CD14-positive monocyte (primary cell): ENCODE measurements at regions not wholly inside any gene's neighbourhood (a gene's known extent, or its start where the extent isn't known, plus 50 kb on each side); places are given as distances from the start of the nearest gene placed in this dataset.

Source experiments
- DNase-seq, 3 donors: peaks; one replicate each; pipeline ENCODE4 v3.0.0-alpha.2; 2011 to 2022
- H2AFZ ChIP-seq: 2 replicates; pipeline ENCODE4 v1.6.0; 2012; ENCODE audit warnings: mild to moderate bottlenecking, low read depth, low read length, inconsistent platforms; ENCODE audit not compliant: insufficient read depth, poor library complexity, severe bottlenecking
- H3K27ac ChIP-seq, 2 donors: 1 replicate in 1 of 2; 2 replicates in 1 of 2; pipeline ENCODE4 v1.5.1; 2012 to 2013; ENCODE audit warnings: low read length in 2 of 2, control low read depth in 1 of 2, inconsistent platforms in 1 of 2, low read depth in 1 of 2, mild to moderate bottlenecking in 1 of 2
- H3K27me3 ChIP-seq, 2 donors: one replicate each; pipeline versions ENCODE4 v1.6.0 to v1.6.1; 2011 to 2013; ENCODE audit warnings: low read length in 2 of 2; ENCODE audit not compliant: control insufficient read depth in 2 of 2, insufficient read depth in 2 of 2
- H3K36me3 ChIP-seq, 2 donors: replicated peaks in 1 of 2; 1 replicate in 1 of 2; 2 replicates in 1 of 2; pipeline versions ENCODE4 v1.5.1 to v1.6.1; 2012 to 2013; ENCODE audit warnings: low read length in 2 of 2, control low read depth in 1 of 2, inconsistent platforms in 1 of 2, mild to moderate bottlenecking in 1 of 2; ENCODE audit not compliant: insufficient read depth in 2 of 2, control insufficient read depth in 1 of 2
- H3K4me1 ChIP-seq, 2 donors: 1 replicate in 1 of 2; 2 replicates in 1 of 2; pipeline versions ENCODE4 v1.5.1 to v1.6.1; 2012 to 2013; ENCODE audit warnings: low read length in 2 of 2, control low read depth in 1 of 2, inconsistent platforms in 1 of 2, mild to moderate bottlenecking in 1 of 2, moderate library complexity in 1 of 2; ENCODE audit not compliant: insufficient read depth in 2 of 2, control insufficient read depth in 1 of 2
- H3K4me2 ChIP-seq: replicated peaks from 2 replicates; pipeline ENCODE3; 2012; ENCODE audit warnings: low read length, moderate library complexity, mild to moderate bottlenecking; ENCODE audit not compliant: poor library complexity, severe bottlenecking; ENCODE audit errors: extremely low read depth
- H3K4me3 ChIP-seq, 3 experiments: fragments of 200-600 bp in 1 of 3; sonication (generic) in 1 of 3; replicated peaks in 1 of 3; 1 replicate in 2 of 3; 2 replicates in 1 of 3; pipeline ENCODE4 v1.5.1; 2011 to 2013; ENCODE audit warnings: low read length in 3 of 3, mild to moderate bottlenecking in 3 of 3, control low read depth in 2 of 3, low read depth in 2 of 3, inconsistent platforms in 1 of 3, moderate library complexity in 1 of 3
- H3K79me2 ChIP-seq: 2 replicates; pipeline ENCODE4 v1.6.0; 2012; ENCODE audit warnings: mild to moderate bottlenecking, control low read depth, inconsistent platforms, low read length, moderate library complexity; ENCODE audit not compliant: insufficient read depth
- H3K9ac ChIP-seq: 2 replicates; pipeline ENCODE4 v1.6.0; 2017; ENCODE audit warnings: low read length, mild to moderate bottlenecking; ENCODE audit not compliant: insufficient read depth, poor library complexity, severe bottlenecking
- H3K9me3 ChIP-seq, 2 donors: replicated peaks in 1 of 2; 1 replicate in 1 of 2; 2 replicates in 1 of 2; pipeline versions ENCODE4 v1.5.1 to v1.6.1; 2012 to 2013; ENCODE audit warnings: low read length in 2 of 2, control low read depth in 1 of 2; ENCODE audit not compliant: control insufficient read depth in 1 of 2, insufficient read depth in 1 of 2
- H4K20me1 ChIP-seq: 2 replicates; pipeline ENCODE4 v1.6.0; 2012; ENCODE audit warnings: mild to moderate bottlenecking, low read length, control low read depth, moderate library complexity; ENCODE audit not compliant: insufficient read depth
- H3K27ac Mint-ChIP-seq, 7 donors: one replicate each; pipeline ENCODE4 v1.8.0; 2020; ENCODE audit warnings: mild to moderate bottlenecking in 7 of 7, mixed read lengths in 7 of 7, moderate library complexity in 6 of 7, inconsistent platforms in 2 of 7
- H3K27me3 Mint-ChIP-seq, 3 donors: one replicate each; pipeline ENCODE4 v1.8.0; 2021 to 2022; ENCODE audit warnings: low read depth in 3 of 3, mild to moderate bottlenecking in 3 of 3, mixed read lengths in 3 of 3, moderate library complexity in 3 of 3, inconsistent platforms in 1 of 3
- H3K36me3 Mint-ChIP-seq, 2 donors: one replicate each; pipeline ENCODE4 v1.8.0; 2020; ENCODE audit warnings: mixed read lengths in 2 of 2, inconsistent platforms in 1 of 2, mild to moderate bottlenecking in 1 of 2
- H3K4me1 Mint-ChIP-seq: one replicate; pipeline ENCODE4 v1.8.0; 2020; ENCODE audit warnings: mild to moderate bottlenecking, mixed read lengths
- H3K4me3 Mint-ChIP-seq, 2 donors: one replicate each; pipeline ENCODE4 v1.8.0; 2020; ENCODE audit warnings: mild to moderate bottlenecking in 2 of 2, mixed read lengths in 2 of 2, moderate library complexity in 1 of 2
- H3K9me3 Mint-ChIP-seq, 7 donors: one replicate each; pipeline ENCODE4 v1.8.0; 2020 to 2022; ENCODE audit warnings: mixed read lengths in 7 of 7, mild to moderate bottlenecking in 6 of 7, moderate library complexity in 6 of 7, inconsistent platforms in 2 of 7
- intact Hi-C, 2 donors: fragments of 100-400 bp; cut with micrococcal nuclease; formaldehyde crosslinking; loops; one replicate each; pipeline versions ENCODE4 v1.15.0 to v1.15.1; 2023
- TF ChIP-seq, protein P1 (sequence below): fragments of 200-600 bp; IDR thresholded peaks from one replicate; pipeline ENCODE4 v1.8.0; 2022; ENCODE audit warnings: antibody characterized with exemption, mild to moderate bottlenecking

DNA sequence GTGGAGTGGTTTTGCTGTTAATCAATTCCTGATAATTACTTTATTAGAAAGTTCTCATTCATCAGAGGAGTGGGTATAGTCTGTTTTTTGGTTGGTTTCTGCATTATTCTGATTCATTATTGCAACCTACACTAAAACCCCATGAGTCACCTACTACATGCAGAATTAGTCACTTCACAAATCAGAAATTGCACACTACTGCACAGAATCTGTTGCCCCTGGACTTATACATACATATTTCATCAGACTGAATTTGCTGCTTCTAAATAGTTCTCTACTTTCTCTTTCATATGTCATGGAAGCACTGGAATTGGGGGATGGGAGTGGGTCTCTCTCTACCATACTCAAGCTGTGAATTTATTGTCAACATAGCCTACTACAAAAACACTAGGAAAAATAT is 585.1 kb downstream of the DNAH5 start:
- Histone ChIP-seq H2AFZ (no peak overlapping the region), H3K4me3 (no peak overlapping the region), H3K4me2 (no peak overlapping the region), H3K27ac (no peak overlapping the region), H3K9ac (no peak overlapping the region), H3K27me3 (no peaks in the 10 kb centered on the region), H3K36me3 (no peaks in the 10 kb centered on the region), H3K9me3 (peaks cover 0 to 7% of the 10 kb centered on the region in 2 donors), H4K20me1 (no peaks in the 10 kb centered on the region), H3K4me1 (no peaks in the 10 kb centered on the region), H3K79me2 (no peaks in the 10 kb centered on the region)
- no peaks in the 10 kb centered on the region for H3K27me3 Mint-ChIP-seq
- H3K4me3 Mint-ChIP-seq, result no peak overlapping the region
- no peak overlapping the region for H3K27ac Mint-ChIP-seq
- no peaks in the 10 kb centered on the region for H3K4me1 Mint-ChIP-seq
- intact Hi-C loops, result no loop called here
- H3K36me3 Mint-ChIP-seq, result no peaks in the 10 kb centered on the region
- peaks cover 0 to 11% (median 4%) of the 10 kb centered on the region in 7 donors for H3K9me3 Mint-ChIP-seq
- DNase-seq, result no peak
- TF ChIP-seq, protein P1, sequence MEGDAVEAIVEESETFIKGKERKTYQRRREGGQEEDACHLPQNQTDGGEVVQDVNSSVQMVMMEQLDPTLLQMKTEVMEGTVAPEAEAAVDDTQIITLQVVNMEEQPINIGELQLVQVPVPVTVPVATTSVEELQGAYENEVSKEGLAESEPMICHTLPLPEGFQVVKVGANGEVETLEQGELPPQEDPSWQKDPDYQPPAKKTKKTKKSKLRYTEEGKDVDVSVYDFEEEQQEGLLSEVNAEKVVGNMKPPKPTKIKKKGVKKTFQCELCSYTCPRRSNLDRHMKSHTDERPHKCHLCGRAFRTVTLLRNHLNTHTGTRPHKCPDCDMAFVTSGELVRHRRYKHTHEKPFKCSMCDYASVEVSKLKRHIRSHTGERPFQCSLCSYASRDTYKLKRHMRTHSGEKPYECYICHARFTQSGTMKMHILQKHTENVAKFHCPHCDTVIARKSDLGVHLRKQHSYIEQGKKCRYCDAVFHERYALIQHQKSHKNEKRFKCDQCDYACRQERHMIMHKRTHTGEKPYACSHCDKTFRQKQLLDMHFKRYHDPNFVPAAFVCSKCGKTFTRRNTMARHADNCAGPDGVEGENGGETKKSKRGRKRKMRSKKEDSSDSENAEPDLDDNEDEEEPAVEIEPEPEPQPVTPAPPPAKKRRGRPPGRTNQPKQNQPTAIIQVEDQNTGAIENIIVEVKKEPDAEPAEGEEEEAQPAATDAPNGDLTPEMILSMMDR, result no peak

DNA sequence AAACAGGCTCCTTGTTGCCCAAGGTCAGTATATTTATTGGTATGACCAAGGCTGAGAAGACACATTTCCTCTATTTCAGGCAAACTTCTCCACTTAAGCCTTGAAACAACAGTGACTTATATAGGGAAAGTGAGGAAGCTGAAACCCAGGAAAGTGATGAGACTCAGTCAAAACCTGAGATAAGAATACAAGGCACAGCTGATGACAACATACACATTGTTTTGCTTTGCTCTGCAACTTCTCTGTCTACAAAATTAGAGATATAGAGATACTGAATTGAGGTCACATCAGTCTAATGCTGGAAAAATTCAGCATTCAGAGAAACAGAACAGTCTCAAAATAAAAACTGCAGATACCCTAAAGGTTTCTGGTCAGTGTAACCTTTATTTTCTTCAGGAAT is 586.1 kb downstream of the DNAH5 start:
- peaks cover 0 to 20% (median 4%) of the 10 kb centered on the region in 7 donors for H3K9me3 Mint-ChIP-seq
- no peak overlapping the region for H3K27ac ChIP-seq
- H4K20me1 ChIP-seq, result no peaks in the 10 kb centered on the region
- H3K9ac ChIP-seq, result no peak overlapping the region
- DNase-seq, result no peak
- H3K4me3 Mint-ChIP-seq, result no peak overlapping the region
- H3K4me2 ChIP-seq, result no peak overlapping the region
- H3K4me1 ChIP-seq, result no peaks in the 10 kb centered on the region
- no peaks in the 10 kb centered on the region for H3K79me2 ChIP-seq
- H3K36me3 ChIP-seq, result no peaks in the 10 kb centered on the region
- H3K27me3 ChIP-seq, result no peaks in the 10 kb centered on the region
- H3K27ac Mint-ChIP-seq, result no peak overlapping the region
- H3K4me1 Mint-ChIP-seq, result no peaks in the 10 kb centered on the region
- TF ChIP-seq, protein P1, result no peak
- H2AFZ ChIP-seq, result no peak overlapping the region
- peaks cover 0 to 10% of the 10 kb centered on the region in 2 donors for H3K9me3 ChIP-seq
- H3K27me3 Mint-ChIP-seq, result no peaks in the 10 kb centered on the region
- H3K36me3 Mint-ChIP-seq, result no peaks in the 10 kb centered on the region
- intact Hi-C loops, result no loop called here
- no peak overlapping the region for H3K4me3 ChIP-seq
